PC-9 (cell line): ENCODE measurements at regions not wholly inside any gene's neighbourhood (a gene's known extent, or its start where the extent isn't known, plus 50 kb on each side); places are given as distances from the start of the nearest gene placed in this dataset.

Source experiments
- BruUV-seq: library from RNA; stranded (reverse); fragments of 400-500 nt; replicated peaks from 2 replicates; lab custom pipeline; 2021; lab: Mats Ljungman, UMichigan
- CTCF ChIA-PET: fragments of 300-600 bp; sonication (Branson Sonifier 250); formaldehyde crosslinking; loops from one replicate; lab custom pipeline; 2022; ENCODE audit warnings: antibody characterized with exemption; lab: Charles Lee
- POLR2A ChIA-PET: fragments of 300-600 bp; sonication (Branson Sonifier 250); formaldehyde crosslinking; loops from one replicate; lab custom pipeline; 2022; ENCODE audit warnings: antibody characterized with exemption; ENCODE audit not compliant: unreplicated experiment; lab: Charles Lee
- DNase-seq, 2 experiments: peaks; one replicate each; pipeline versions ENCODE4 v3.0.0 to v3.0.0-alpha.2; 2015 to 2022; ENCODE audit warnings: mixed read lengths in 1 of 2
- H2AFZ ChIP-seq: fragments of 200-600 bp; sonication (generic); 2 replicates; pipeline ENCODE4 v1.8.1; 2017; ENCODE audit warnings: antibody characterized with exemption
- H3F3A ChIP-seq: fragments of 200-600 bp; sonication (generic); 2 replicates; pipeline ENCODE4 v1.8.1; 2017; ENCODE audit warnings: antibody characterized with exemption, mild to moderate bottlenecking, low read depth; ENCODE audit not compliant: insufficient read depth
- H3K27ac ChIP-seq: fragments of 200-600 bp; sonication (generic); 2 replicates; pipeline ENCODE4 v1.6.1; 2016; ENCODE audit warnings: mixed run types
- H3K27me3 ChIP-seq: fragments of 200-600 bp; sonication (generic); 2 replicates; pipeline ENCODE4 v1.6.1; 2016; ENCODE audit warnings: low read depth, mixed run types; ENCODE audit not compliant: insufficient read depth
- H3K36me3 ChIP-seq: fragments of 200-600 bp; sonication (generic); 2 replicates; pipeline ENCODE4 v1.6.1; 2016; ENCODE audit warnings: low read depth, mixed run types
- H3K4me1 ChIP-seq: fragments of 200-600 bp; sonication (generic); replicated peaks from 2 replicates; pipeline ENCODE4 v1.6.1; 2016; ENCODE audit warnings: mixed run types; ENCODE audit not compliant: insufficient read depth
- H3K4me2 ChIP-seq: fragments of 200-600 bp; sonication (generic); 2 replicates; pipeline ENCODE4 v1.6.1; 2017; ENCODE audit warnings: mixed run types
- H3K4me3 ChIP-seq: fragments of 200-600 bp; sonication (generic); 2 replicates; pipeline ENCODE4 v1.6.1; 2016; ENCODE audit warnings: mixed run types
- H3K79me2 ChIP-seq: fragments of 200-600 bp; sonication (generic); 2 replicates; pipeline ENCODE4 v1.6.1; 2017; ENCODE audit warnings: low read depth, mixed run types
- H3K9me2 ChIP-seq: fragments of 200-600 bp; sonication (generic); 2 replicates; pipeline ENCODE4 v1.8.1; 2017; ENCODE audit warnings: mild to moderate bottlenecking; ENCODE audit not compliant: insufficient read depth
- H3K9me3 ChIP-seq: fragments of 200-600 bp; sonication (generic); 2 replicates; pipeline ENCODE4 v1.8.1; 2016; ENCODE audit warnings: low read depth; ENCODE audit not compliant: insufficient read depth
- H4K20me1 ChIP-seq: fragments of 200-600 bp; sonication (generic); 2 replicates; pipeline ENCODE4 v1.8.1; 2017; ENCODE audit not compliant: insufficient read depth
- CTCF ChIP-seq: fragments of 200-600 bp; sonication (generic); conservative IDR thresholded peaks from 2 replicates; pipeline ENCODE4 v1.6.1; 2017; ENCODE audit warnings: mixed run types, antibody characterized with exemption, mild to moderate bottlenecking, moderate library complexity
- EZH2 ChIP-seq: fragments of 200-600 bp; sonication (generic); IDR thresholded peaks from 2 replicates; pipeline ENCODE4 v1.8.0; 2017; ENCODE audit warnings: antibody characterized with exemption, low read depth
- intact Hi-C: fragments of 100-400 bp; cut with micrococcal nuclease; formaldehyde crosslinking; loops from one replicate; pipeline ENCODE4 v1.10.0; 2022; ENCODE audit not compliant: unreplicated experiment

GRCh38 chr10:132997517-132998265, 55.3 kb upstream of the CFAP46 start:
- Histone ChIP-seq H3K9me3 (no peaks in the 10 kb centered on the region), H3K27me3 (peaks cover 89% of the 10 kb centered on the region), H2AFZ (no peak overlapping the region), H3F3A (no peaks in the 10 kb centered on the region), H3K36me3 (no peaks in the 10 kb centered on the region), H3K27ac (no peak overlapping the region), H3K4me1 (no peaks in the 10 kb centered on the region), H3K9me2 (no peaks in the 10 kb centered on the region), H4K20me1 (no peaks in the 10 kb centered on the region), H3K4me2 (no peak overlapping the region), H3K4me3 (no peak overlapping the region), H3K79me2 (no peaks in the 10 kb centered on the region)
- ChIA-PET POLR2A (no interaction called here), CTCF (no interaction called here)
- BruUV-seq, result no TSS peak
- DNase-seq, result no peak
- no peak for TF ChIP-seq EZH2
- no peak for TF ChIP-seq CTCF
- intact Hi-C loops, result no loop called here

GRCh38 chr10:132996603-132997343, 54.4 kb upstream of the CFAP46 start:
- TF ChIP-seq CTCF (no peak), EZH2 (no peak)
- Histone ChIP-seq H3K27ac (no peak overlapping the region), H3K79me2 (no peaks in the 10 kb centered on the region), H3K27me3 (peaks cover 86% of the 10 kb centered on the region), H3K9me2 (no peaks in the 10 kb centered on the region), H3K4me2 (no peak overlapping the region), H4K20me1 (no peaks in the 10 kb centered on the region), H2AFZ (no peak overlapping the region), H3K4me3 (no peak overlapping the region), H3K4me1 (no peaks in the 10 kb centered on the region), H3K36me3 (no peaks in the 10 kb centered on the region), H3F3A (no peaks in the 10 kb centered on the region), H3K9me3 (no peaks in the 10 kb centered on the region)
- ChIA-PET CTCF (no interaction called here), POLR2A (no interaction called here)
- no TSS peak for BruUV-seq
- intact Hi-C loops, result no loop called here
- no peak for DNase-seq

DNA sequence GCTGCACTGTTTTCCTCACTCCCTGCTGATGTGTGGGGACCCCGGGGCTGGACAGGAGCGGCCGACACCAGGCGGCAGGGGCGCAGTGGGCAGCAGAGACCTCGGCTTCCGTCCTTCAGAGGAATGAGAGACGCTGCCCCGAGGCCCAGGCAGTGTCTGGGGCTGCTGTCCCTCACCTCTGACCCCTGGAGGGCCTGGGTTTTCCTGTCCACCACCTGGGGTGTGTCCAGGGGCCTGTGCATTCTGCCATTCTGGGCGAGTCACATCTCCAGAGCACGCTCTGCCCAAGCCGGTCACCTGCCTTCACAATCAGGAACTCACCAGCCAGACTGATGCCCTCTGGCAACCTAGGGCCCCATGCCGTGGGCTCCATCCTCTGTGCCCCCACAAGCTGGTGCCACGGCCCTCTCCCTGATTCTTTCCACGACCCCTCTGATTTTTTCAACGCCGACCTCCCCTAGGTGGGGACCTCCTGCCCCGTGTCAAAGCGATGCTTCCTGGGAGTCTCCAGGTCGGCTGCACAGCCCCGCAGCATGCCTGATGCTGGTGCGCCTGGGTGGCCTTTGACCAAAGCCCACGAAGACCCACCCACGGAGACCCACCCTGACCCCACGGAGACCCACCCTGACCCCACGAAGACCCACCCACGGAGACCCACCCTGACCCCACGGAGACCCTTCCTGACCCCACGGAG, 53.7 kb upstream of the CFAP46 start:
- intact Hi-C loops, result no loop called here
- POLR2A ChIA-PET, result no interaction called here
- no peaks in the 10 kb centered on the region for H3K9me3 ChIP-seq
- H2AFZ ChIP-seq, result no peak overlapping the region
- no peaks in the 10 kb centered on the region for H3K9me2 ChIP-seq
- H3K4me3 ChIP-seq, result no peak overlapping the region
- TF ChIP-seq CTCF (no peak), EZH2 (no peak)
- no peak overlapping the region for H3K4me2 ChIP-seq
- H3K79me2 ChIP-seq, result no peaks in the 10 kb centered on the region
- no peak overlapping the region for H3K27ac ChIP-seq
- peaks cover 86% of the 10 kb centered on the region for H3K27me3 ChIP-seq
- no peak for DNase-seq
- no peaks in the 10 kb centered on the region for H3F3A ChIP-seq
- BruUV-seq, result no TSS peak
- H3K36me3 ChIP-seq, result no peaks in the 10 kb centered on the region
- CTCF ChIA-PET, result no interaction called here
- no peaks in the 10 kb centered on the region for H4K20me1 ChIP-seq
- no peaks in the 10 kb centered on the region for H3K4me1 ChIP-seq
